Effector memory CD8-positive, alpha-beta T cell (primary cell): ENCODE measurements at regions not wholly inside any gene's neighbourhood (a gene's known extent, or its start where the extent isn't known, plus 50 kb on each side); places are given as distances from the start of the nearest gene placed in this dataset.

ENCODE experiments used
- ATAC-seq: fragments of 150-1000 bp; cut with Tn5 transposase; replicated peaks from 2 replicates; pipeline ENCODE4 v1.10.0; 2021; ENCODE audit warnings: mild to moderate bottlenecking, moderate library complexity
- DNase-seq, 3 experiments: peaks; one replicate each; pipeline ENCODE4 v3.0.0; 2021
- H3K27ac Mint-ChIP-seq, 2 donors: one replicate each; pipeline ENCODE4 v1.8.0; 2022; ENCODE audit warnings: mild to moderate bottlenecking in 2 of 2, mixed read lengths in 2 of 2, moderate library complexity in 2 of 2
- H3K27me3 Mint-ChIP-seq, 2 donors: one replicate each; pipeline ENCODE4 v1.8.0; 2022; ENCODE audit warnings: mixed read lengths in 2 of 2
- H3K36me3 Mint-ChIP-seq: one replicate; pipeline ENCODE4 v1.8.0; 2022; ENCODE audit warnings: mild to moderate bottlenecking, moderate library complexity, mixed read lengths; ENCODE audit not compliant: insufficient read depth
- H3K4me1 Mint-ChIP-seq, 2 donors: one replicate each; pipeline ENCODE4 v1.8.0; 2022; ENCODE audit warnings: low read depth in 2 of 2, mixed read lengths in 2 of 2
- H3K4me3 Mint-ChIP-seq, 2 donors: one replicate each; pipeline ENCODE4 v1.8.0; 2022; ENCODE audit warnings: mild to moderate bottlenecking in 2 of 2, mixed read lengths in 2 of 2, moderate library complexity in 2 of 2
- H3K9me3 Mint-ChIP-seq, 2 donors: one replicate each; pipeline ENCODE4 v1.8.0; 2022; ENCODE audit warnings: mixed read lengths in 2 of 2

- DNase-seq, result no peak
- Mint-ChIP-seq H3K27ac (no peak overlapping the region), H3K36me3 (no peaks in the 10 kb centered on the region), H3K4me3 (no peak overlapping the region), H3K9me3 (peaks cover 8 to 9% of the 10 kb centered on the region in 2 donors), H3K27me3 (no peaks in the 10 kb centered on the region), H3K4me1 (no peaks in the 10 kb centered on the region)
- no peak for ATAC-seq
Measured at GRCh38 chr14:39875028-39875427, 442.8 kb upstream of the FBXO33 start.

GRCh38 chr14:39873791-39874190 lies 441.6 kb upstream of the FBXO33 start:
- Mint-ChIP-seq H3K36me3 (no peaks in the 10 kb centered on the region), H3K9me3 (peaks cover 8 to 9% of the 10 kb centered on the region in 2 donors), H3K27ac (no peak overlapping the region), H3K4me3 (no peak overlapping the region), H3K4me1 (no peaks in the 10 kb centered on the region), H3K27me3 (no peaks in the 10 kb centered on the region)
- ATAC-seq (no peak), DNase-seq (no peak)

GRCh38 chr14:39868949-39869348 lies 436.7 kb upstream of the FBXO33 start:
- Mint-ChIP-seq H3K9me3 (no peaks in the 10 kb centered on the region), H3K4me1 (no peaks in the 10 kb centered on the region), H3K36me3 (no peaks in the 10 kb centered on the region), H3K27me3 (no peaks in the 10 kb centered on the region), H3K4me3 (no peak overlapping the region), H3K27ac (no peak overlapping the region)
- DNase-seq, result no peak
- ATAC-seq, result no peak

GRCh38 chr14:39868251-39868650 lies 436.0 kb upstream of the FBXO33 start:
- no peaks in the 10 kb centered on the region for H3K36me3 Mint-ChIP-seq
- ATAC-seq (no peak), DNase-seq (no peak)
- H3K27me3 Mint-ChIP-seq, result no peaks in the 10 kb centered on the region
- no peaks in the 10 kb centered on the region for H3K9me3 Mint-ChIP-seq
- no peaks in the 10 kb centered on the region for H3K4me1 Mint-ChIP-seq
- no peak overlapping the region for H3K4me3 Mint-ChIP-seq
- H3K27ac Mint-ChIP-seq, result no peak overlapping the region

GRCh38 chr14:39863441-39863840 lies 431.2 kb upstream of the FBXO33 start:
- Mint-ChIP-seq H3K4me3 (no peak overlapping the region), H3K4me1 (no peaks in the 10 kb centered on the region), H3K27me3 (no peaks in the 10 kb centered on the region), H3K9me3 (no peaks in the 10 kb centered on the region), H3K27ac (no peak overlapping the region), H3K36me3 (no peaks in the 10 kb centered on the region)
- DNase-seq, result no peak
- no peak for ATAC-seq

- Mint-ChIP-seq H3K4me3 (no peak overlapping the region), H3K4me1 (no peaks in the 10 kb centered on the region), H3K27me3 (no peaks in the 10 kb centered on the region), H3K36me3 (no peaks in the 10 kb centered on the region), H3K27ac (no peak overlapping the region), H3K9me3 (no peaks in the 10 kb centered on the region)
- no peak for DNase-seq
- ATAC-seq, result no peak
Measured at GRCh38 chr14:39861696-39862095, 429.5 kb upstream of the FBXO33 start.

GRCh38 chr14:39861229-39861600 lies 429.0 kb upstream of the FBXO33 start:
- H3K27ac Mint-ChIP-seq, result no peak overlapping the region
- no peak overlapping the region for H3K4me3 Mint-ChIP-seq
- H3K4me1 Mint-ChIP-seq, result no peaks in the 10 kb centered on the region
- no peak for DNase-seq
- no peaks in the 10 kb centered on the region for H3K36me3 Mint-ChIP-seq
- ATAC-seq, result no peak
- H3K9me3 Mint-ChIP-seq, result no peaks in the 10 kb centered on the region
- H3K27me3 Mint-ChIP-seq, result no peaks in the 10 kb centered on the region

- ATAC-seq (no peak), DNase-seq (no peak)
- no peaks in the 10 kb centered on the region for H3K9me3 Mint-ChIP-seq
- H3K27me3 Mint-ChIP-seq, result no peaks in the 10 kb centered on the region
- no peaks in the 10 kb centered on the region for H3K4me1 Mint-ChIP-seq
- H3K4me3 Mint-ChIP-seq, result no peak overlapping the region
- H3K27ac Mint-ChIP-seq, result no peak overlapping the region
- no peaks in the 10 kb centered on the region for H3K36me3 Mint-ChIP-seq
Measured at GRCh38 chr14:39860596-39861228, 428.5 kb upstream of the FBXO33 start.

- H3K4me3 Mint-ChIP-seq, result no peak overlapping the region
- no peaks in the 10 kb centered on the region for H3K9me3 Mint-ChIP-seq
- ATAC-seq (no peak), DNase-seq (no peak)
- H3K27me3 Mint-ChIP-seq, result no peaks in the 10 kb centered on the region
- no peak overlapping the region for H3K27ac Mint-ChIP-seq
- H3K4me1 Mint-ChIP-seq, result no peaks in the 10 kb centered on the region
- H3K36me3 Mint-ChIP-seq, result no peaks in the 10 kb centered on the region
Measured at GRCh38 chr14:39859314-39859713, 427.1 kb upstream of the FBXO33 start.

- Mint-ChIP-seq H3K27me3 (no peaks in the 10 kb centered on the region), H3K4me1 (no peaks in the 10 kb centered on the region), H3K36me3 (no peaks in the 10 kb centered on the region), H3K9me3 (no peaks in the 10 kb centered on the region), H3K4me3 (no peak overlapping the region), H3K27ac (no peak overlapping the region)
- DNase-seq (no peak), ATAC-seq (no peak)
Measured at GRCh38 chr14:39857376-39858055, 425.3 kb upstream of the FBXO33 start.

- H3K27me3 Mint-ChIP-seq, result no peaks in the 10 kb centered on the region
- no peaks in the 10 kb centered on the region for H3K4me1 Mint-ChIP-seq
- peaks cover 0 to 1% of the 10 kb centered on the region in 2 donors for H3K9me3 Mint-ChIP-seq
- no peak overlapping the region for H3K27ac Mint-ChIP-seq
- no peak for ATAC-seq
- DNase-seq, result no peak
- no peaks in the 10 kb centered on the region for H3K36me3 Mint-ChIP-seq
- no peak overlapping the region for H3K4me3 Mint-ChIP-seq
Measured at GRCh38 chr14:39853441-39853840, 421.2 kb upstream of the FBXO33 start.

- H3K4me3 Mint-ChIP-seq, result no peak overlapping the region
- H3K27ac Mint-ChIP-seq, result no peak overlapping the region
- no peak for DNase-seq
- no peaks in the 10 kb centered on the region for H3K36me3 Mint-ChIP-seq
- H3K27me3 Mint-ChIP-seq, result no peaks in the 10 kb centered on the region
- H3K9me3 Mint-ChIP-seq, result peaks cover 0 to 1% of the 10 kb centered on the region in 2 donors
- no peak for ATAC-seq
- no peaks in the 10 kb centered on the region for H3K4me1 Mint-ChIP-seq
Measured at GRCh38 chr14:39851202-39851601, 419.0 kb upstream of the FBXO33 start.

GRCh38 chr14:39847852-39848251 lies 415.6 kb upstream of the FBXO33 start:
- no peak for ATAC-seq
- Mint-ChIP-seq H3K36me3 (no peaks in the 10 kb centered on the region), H3K27ac (no peak overlapping the region), H3K27me3 (no peaks in the 10 kb centered on the region), H3K9me3 (peaks cover 0 to 3% of the 10 kb centered on the region in 2 donors), H3K4me1 (no peaks in the 10 kb centered on the region), H3K4me3 (no peak overlapping the region)
- DNase-seq, result no peak

- no peaks in the 10 kb centered on the region for H3K4me1 Mint-ChIP-seq
- peaks cover 0 to 2% of the 10 kb centered on the region in 2 donors for H3K9me3 Mint-ChIP-seq
- DNase-seq, result no peak
Measured at GRCh38 chr14:39847194-39847593, 415.0 kb upstream of the FBXO33 start.

More at GRCh38 chr14:39847194-39847593, 415.0 kb upstream of the FBXO33 start:
- no peak for ATAC-seq
- no peaks in the 10 kb centered on the region for H3K36me3 Mint-ChIP-seq
- H3K27ac Mint-ChIP-seq, result no peak overlapping the region
- no peak overlapping the region for H3K4me3 Mint-ChIP-seq
- H3K27me3 Mint-ChIP-seq, result no peaks in the 10 kb centered on the region
